ENCODE measurements at regions not wholly inside any gene's neighbourhood (a gene's known extent, or its start where the extent isn't known, plus 50 kb on each side); places are given as distances from the start of the nearest gene placed in this dataset.

DNA sequence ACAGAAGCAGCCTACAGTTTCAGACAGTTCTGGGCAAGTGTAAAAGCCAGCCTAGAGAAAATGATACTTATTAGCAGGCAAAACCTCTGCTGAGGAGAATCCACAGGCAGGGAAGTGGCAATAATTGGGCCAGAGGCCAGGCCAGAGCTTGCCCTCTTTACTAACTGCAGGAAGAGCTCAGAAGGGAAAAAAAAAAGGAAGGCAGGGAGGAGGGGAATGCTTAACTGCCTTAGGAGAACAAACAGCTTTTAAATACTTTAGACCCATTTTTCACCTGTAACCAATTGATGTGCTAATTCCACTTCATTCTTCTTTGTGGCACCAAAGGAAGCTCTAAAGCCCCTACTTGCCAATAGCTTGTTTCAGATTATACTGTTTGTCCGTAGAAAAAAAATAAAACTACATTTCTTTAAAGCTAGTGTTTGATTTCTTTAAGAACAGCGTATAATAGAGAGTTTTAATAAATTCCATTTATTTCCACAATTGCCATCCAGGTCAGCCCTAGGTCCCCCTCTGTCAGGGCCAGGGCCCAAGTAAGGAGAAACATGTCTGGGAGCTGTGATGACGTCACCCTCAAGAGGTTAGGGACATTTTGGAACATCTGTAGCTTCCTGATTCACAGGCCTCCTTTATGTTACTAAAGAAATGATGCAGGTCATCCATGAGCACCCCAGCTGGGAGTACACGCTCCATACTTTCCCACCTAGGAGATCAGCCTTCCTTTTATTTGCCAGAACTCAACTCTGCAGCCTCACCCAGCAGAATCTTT lies 384.3 kb downstream of the CDC5L start:
- DNase-seq = no peak

- DNase-seq = no peak
These were observed 385.3 kb downstream of the CDC5L start for GRCh38 chr6:44772838-44773237.

- no peak for DNase-seq
These were observed 387.6 kb downstream of the CDC5L start for GRCh38 chr6:44775121-44775520.

GRCh38 chr6:44776344-44776743 lies 388.8 kb downstream of the CDC5L start:
- DNase-seq = no peak

DNA sequence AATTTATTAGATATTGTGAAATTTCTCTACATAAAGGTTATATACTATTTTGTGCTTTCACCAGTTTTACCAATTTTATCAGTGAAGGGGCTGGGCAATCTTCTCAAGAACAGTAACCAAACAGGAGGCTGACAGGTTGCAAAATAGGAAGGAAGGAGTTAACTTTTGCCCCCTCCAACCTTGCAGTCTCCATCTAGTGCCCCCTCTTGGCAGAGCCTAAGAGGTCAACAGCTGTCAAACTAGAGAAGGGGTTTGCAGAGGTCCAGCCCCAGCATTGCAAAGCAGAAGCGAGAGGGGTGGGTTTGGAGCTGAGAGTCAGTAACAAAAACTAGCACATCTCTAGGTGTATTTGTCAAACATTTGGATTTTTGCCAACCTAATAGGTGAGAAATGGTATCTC lies 391.0 kb downstream of the CDC5L start:
- DNase-seq = no peak
